ENCODE measurements at regions not wholly inside any gene's neighbourhood (a gene's known extent, or its start where the extent isn't known, plus 50 kb on each side); places are given as distances from the start of the nearest gene placed in this dataset.

DNA sequence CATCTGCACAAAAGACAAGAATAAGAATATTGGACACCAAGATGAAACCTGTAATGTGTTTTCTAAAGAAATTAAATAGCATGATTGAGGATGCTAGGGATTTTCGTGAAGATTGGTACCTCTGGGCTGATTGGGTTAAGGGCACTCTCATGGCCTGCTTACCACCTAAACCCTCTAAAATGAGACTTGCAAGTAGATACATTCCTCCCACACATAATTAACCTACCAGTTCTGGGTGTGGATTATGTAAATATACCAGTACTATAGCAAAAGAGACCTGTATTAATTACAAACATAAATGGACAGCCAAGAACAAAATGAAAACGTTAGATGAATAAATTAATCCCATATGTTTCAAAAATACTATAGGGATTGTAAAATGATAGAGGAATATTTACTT, 1069.6 kb upstream of the B3GALT2 start:
- no peaks in the 10 kb centered on the region for H3K36me3 ChIP-seq
- H3K27me3 ChIP-seq: no peaks in the 10 kb centered on the region
- TF ChIP-seq, protein P1, sequence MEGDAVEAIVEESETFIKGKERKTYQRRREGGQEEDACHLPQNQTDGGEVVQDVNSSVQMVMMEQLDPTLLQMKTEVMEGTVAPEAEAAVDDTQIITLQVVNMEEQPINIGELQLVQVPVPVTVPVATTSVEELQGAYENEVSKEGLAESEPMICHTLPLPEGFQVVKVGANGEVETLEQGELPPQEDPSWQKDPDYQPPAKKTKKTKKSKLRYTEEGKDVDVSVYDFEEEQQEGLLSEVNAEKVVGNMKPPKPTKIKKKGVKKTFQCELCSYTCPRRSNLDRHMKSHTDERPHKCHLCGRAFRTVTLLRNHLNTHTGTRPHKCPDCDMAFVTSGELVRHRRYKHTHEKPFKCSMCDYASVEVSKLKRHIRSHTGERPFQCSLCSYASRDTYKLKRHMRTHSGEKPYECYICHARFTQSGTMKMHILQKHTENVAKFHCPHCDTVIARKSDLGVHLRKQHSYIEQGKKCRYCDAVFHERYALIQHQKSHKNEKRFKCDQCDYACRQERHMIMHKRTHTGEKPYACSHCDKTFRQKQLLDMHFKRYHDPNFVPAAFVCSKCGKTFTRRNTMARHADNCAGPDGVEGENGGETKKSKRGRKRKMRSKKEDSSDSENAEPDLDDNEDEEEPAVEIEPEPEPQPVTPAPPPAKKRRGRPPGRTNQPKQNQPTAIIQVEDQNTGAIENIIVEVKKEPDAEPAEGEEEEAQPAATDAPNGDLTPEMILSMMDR (IDR thresholded peaks at IDR 0.05): no peak
- no peak for TF ChIP-seq POLR2A (IDR thresholded peaks at IDR 0.05)
- H3K4me1 ChIP-seq: no peaks in the 10 kb centered on the region
- DNase-seq: no peak
- H3K27ac ChIP-seq: no peak overlapping the region
- intact Hi-C loops (cut with DNase I): no loop called here
- no peak for ATAC-seq
- no peak overlapping the region for H3K4me3 ChIP-seq
- 64 to 74% (median 67%) methylated on average over 2 of the region's 2 CpGs for WGBS, 4 donors
- H3K9me3 ChIP-seq: no peaks in the 10 kb centered on the region

GRCh38 chr1:194252199-194252598, 1065.8 kb upstream of the B3GALT2 start:
- no peaks in the 10 kb centered on the region for H3K36me3 ChIP-seq
- intact Hi-C loops (cut with DNase I): no loop called here
- no peaks in the 10 kb centered on the region for H3K9me3 ChIP-seq
- TF ChIP-seq, protein P1 (IDR thresholded peaks at IDR 0.05): no peak
- TF ChIP-seq POLR2A (IDR thresholded peaks at IDR 0.05): no peak
- H3K4me1 ChIP-seq: no peaks in the 10 kb centered on the region
- no peaks in the 10 kb centered on the region for H3K27me3 ChIP-seq
- ATAC-seq: no peak
- DNase-seq: no peak
- H3K4me3 ChIP-seq: no peak overlapping the region
- H3K27ac ChIP-seq: no peak overlapping the region
- WGBS, 4 donors: 42 to 50% (median 48%) methylated on average over 1 of the region's 1 CpG

DNA sequence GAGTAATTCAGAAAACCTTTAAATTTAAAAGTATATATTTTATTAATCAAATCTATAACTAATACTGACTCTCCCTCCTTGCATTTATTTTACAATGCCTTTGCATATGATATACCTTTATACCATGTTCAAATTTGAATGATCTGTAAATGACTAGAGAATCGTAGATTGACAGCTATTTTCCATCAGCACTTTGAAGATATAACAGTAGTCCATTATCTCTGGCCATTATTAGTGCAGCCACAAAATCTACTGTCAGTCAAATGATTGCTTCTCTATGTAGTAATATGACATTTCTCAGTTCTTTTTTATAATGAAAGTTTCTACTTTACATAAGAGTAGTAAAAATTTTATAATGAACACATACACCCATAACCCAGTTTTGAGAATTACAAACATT, 1054.8 kb upstream of the B3GALT2 start:
- TF ChIP-seq, protein P1 (IDR thresholded peaks at IDR 0.05): no peak
- no peak for TF ChIP-seq POLR2A (IDR thresholded peaks at IDR 0.05)
- Histone ChIP-seq H3K4me3 (no peak overlapping the region), H3K27me3 (no peaks in the 10 kb centered on the region), H3K27ac (no peak overlapping the region), H3K36me3 (no peaks in the 10 kb centered on the region), H3K9me3 (no peaks in the 10 kb centered on the region), H3K4me1 (no peaks in the 10 kb centered on the region)
- 64 to 72% (median 68%) methylated on average over 1 of the region's 1 CpG for WGBS, 4 donors
- DNase-seq (no peak), ATAC-seq (no peak)
- intact Hi-C loops (cut with DNase I): no loop called here

DNA sequence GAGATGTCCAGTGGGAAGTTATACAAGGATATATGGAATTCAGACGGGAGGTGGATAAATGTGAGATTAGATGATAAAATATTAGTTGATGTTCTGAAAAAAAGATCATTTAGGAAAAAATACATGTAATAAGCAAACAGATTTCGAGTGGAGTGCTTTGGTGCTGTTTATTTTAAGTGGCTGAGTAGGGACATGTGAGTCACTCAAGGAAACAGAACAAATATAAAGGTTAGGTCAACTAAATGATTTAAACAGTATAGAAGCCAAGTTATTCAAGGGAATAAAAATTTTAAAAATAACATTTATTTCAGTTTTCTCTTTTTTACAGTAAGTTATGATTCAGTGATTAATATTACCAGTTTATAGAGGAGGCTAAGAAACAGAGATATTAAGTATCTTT, 1046.7 kb upstream of the B3GALT2 start:
- ATAC-seq: no peak
- no peaks in the 10 kb centered on the region for H3K36me3 ChIP-seq
- H3K4me3 ChIP-seq: no peak overlapping the region
- no peaks in the 10 kb centered on the region for H3K27me3 ChIP-seq
- DNase-seq: no peak
- H3K4me1 ChIP-seq: no peaks in the 10 kb centered on the region
- H3K27ac ChIP-seq: no peak overlapping the region
- 44 to 69% (median 65%) methylated on average over 2 of the region's 2 CpGs for WGBS, 4 donors
- H3K9me3 ChIP-seq: no peaks in the 10 kb centered on the region
- no peak for TF ChIP-seq POLR2A (IDR thresholded peaks at IDR 0.05)
- TF ChIP-seq, protein P1 (IDR thresholded peaks at IDR 0.05): no peak
- intact Hi-C loops (cut with DNase I): no loop called here

Data from heart left ventricle (tissue), 16 donors.